H1 (cell line): ENCODE measurements at regions not wholly inside any gene's neighbourhood (a gene's known extent, or its start where the extent isn't known, plus 50 kb on each side); places are given as distances from the start of the nearest gene placed in this dataset.

Source experiments
- CHD7 ChIP-seq: fragments of 300-600 bp; sonication (generic); IDR thresholded peaks from 2 replicates; pipeline ENCODE4 v1.7.1; 2012; ENCODE audit warnings: low read length, moderate library complexity, mild to moderate bottlenecking, inconsistent platforms; ENCODE audit not compliant: insufficient replicate concordance
- JUND ChIP-seq: IDR thresholded peaks from 2 replicates; pipeline ENCODE4 v1.6.1; 2011; ENCODE audit warnings: mild to moderate bottlenecking, improper control_type of control experiment, low read length
- ZNF274 ChIP-seq: IDR thresholded peaks from 2 replicates; pipeline ENCODE4 v1.7.0; 2012; ENCODE audit warnings: low read length, borderline replicate concordance; ENCODE audit errors: extremely low read depth

GRCh38 chr2:118183381-118183780 lies 95.1 kb downstream of the INSIG2 start (continued):
- no peak for TF ChIP-seq CHD7
- TF ChIP-seq ZNF274, result no peak
- TF ChIP-seq JUND, result no peak
